DOHH2 (cell line): ENCODE measurements at regions not wholly inside any gene's neighbourhood (a gene's known extent, or its start where the extent isn't known, plus 50 kb on each side); places are given as distances from the start of the nearest gene placed in this dataset.

Experiments used
- CTCF ChIP-seq: fragments of 200-600 bp; sonication (generic); IDR thresholded peaks from one replicate; pipeline ENCODE4 v1.5.1; 2014; ENCODE audit warnings: antibody characterized with exemption, mild to moderate bottlenecking, low read depth, low read length; ENCODE audit not compliant: poor library complexity, severe bottlenecking
- EZH2phosphoT487 ChIP-seq: fragments of 200-600 bp; sonication (generic); IDR thresholded peaks from 2 replicates; pipeline ENCODE4 v1.6.1; 2017; ENCODE audit warnings: borderline replicate concordance, mild to moderate bottlenecking, antibody characterized with exemption, low read length, moderate library complexity, mixed read lengths

- TF ChIP-seq CTCF (no peak), EZH2phosphoT487 (no peak)
Measured at GRCh38 chr11:10918698-10919097, 60.8 kb upstream of the ZBED5 start.
